T47D (cell line): ENCODE measurements at regions not wholly inside any gene's neighbourhood (a gene's known extent, or its start where the extent isn't known, plus 50 kb on each side); places are given as distances from the start of the nearest gene placed in this dataset.
"Not testable (repeated sequence)": the region's sequence is repeated elsewhere in the genome, so short reads cannot be mapped to it uniquely, and the experiment has no call there.

Experiments used
- DNase-seq, 2 experiments: peaks; one replicate each; pipeline versions ENCODE4 v3.0.0 to v3.0.0-alpha.2; 2011 to 2012; ENCODE audit warnings: low read depth in 1 of 2, low spot score in 1 of 2
- JUND ChIP-seq: IDR thresholded peaks from 2 replicates; pipeline ENCODE4 v1.6.1; 2012; ENCODE audit warnings: low read depth
- in situ Hi-C: cut with HindIII; loops from 2 replicates; pipeline ENCODE4 v1.10.0; 2016; ENCODE audit warnings: low sequenced_read_pairs, low pct_unique_long_range_greater_than_20kb

DNA sequence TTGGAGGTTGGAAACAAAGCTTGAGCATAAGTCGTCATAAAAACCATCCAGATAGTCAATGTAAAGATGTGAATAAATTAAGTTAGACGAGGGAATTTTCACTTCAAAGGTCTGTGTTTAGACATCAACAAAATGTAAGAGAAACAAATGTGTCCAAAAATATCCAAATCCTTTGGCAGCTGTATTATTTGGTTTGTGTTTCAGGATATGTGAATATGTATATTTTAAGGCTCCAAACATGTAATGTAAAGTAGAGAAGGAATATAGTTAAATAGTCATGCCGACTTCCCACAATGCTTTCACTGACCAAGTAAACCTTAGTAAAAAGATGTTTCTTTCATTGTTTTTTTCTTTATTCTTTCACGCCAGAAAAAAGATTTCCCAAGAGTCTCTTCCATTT is 604.9 kb upstream of the NRP1 start:
- no peak for DNase-seq
- no peak for TF ChIP-seq JUND
- in situ Hi-C loops = no loop called here

DNA sequence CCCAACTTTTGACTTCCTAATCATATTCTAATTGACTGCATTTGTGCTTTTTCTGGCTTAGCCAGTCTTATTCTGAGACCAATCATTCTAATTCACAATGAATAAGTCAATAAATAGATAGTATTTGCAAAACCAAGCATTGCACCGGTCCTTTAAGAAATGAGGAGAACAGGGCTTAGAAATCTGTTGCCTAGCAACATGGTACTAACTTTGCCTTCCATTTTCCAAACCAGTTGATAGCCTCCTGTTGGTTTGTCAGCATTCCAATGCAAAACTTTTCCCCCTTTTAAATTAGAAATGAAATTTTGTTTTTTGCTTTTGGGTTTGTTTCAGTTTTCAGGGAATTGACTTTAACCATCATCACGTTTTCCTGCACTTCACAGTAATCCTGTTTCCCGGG is 603.5 kb upstream of the NRP1 start:
- in situ Hi-C loops = no loop called here
- no peak for TF ChIP-seq JUND
- no peak for DNase-seq

DNA sequence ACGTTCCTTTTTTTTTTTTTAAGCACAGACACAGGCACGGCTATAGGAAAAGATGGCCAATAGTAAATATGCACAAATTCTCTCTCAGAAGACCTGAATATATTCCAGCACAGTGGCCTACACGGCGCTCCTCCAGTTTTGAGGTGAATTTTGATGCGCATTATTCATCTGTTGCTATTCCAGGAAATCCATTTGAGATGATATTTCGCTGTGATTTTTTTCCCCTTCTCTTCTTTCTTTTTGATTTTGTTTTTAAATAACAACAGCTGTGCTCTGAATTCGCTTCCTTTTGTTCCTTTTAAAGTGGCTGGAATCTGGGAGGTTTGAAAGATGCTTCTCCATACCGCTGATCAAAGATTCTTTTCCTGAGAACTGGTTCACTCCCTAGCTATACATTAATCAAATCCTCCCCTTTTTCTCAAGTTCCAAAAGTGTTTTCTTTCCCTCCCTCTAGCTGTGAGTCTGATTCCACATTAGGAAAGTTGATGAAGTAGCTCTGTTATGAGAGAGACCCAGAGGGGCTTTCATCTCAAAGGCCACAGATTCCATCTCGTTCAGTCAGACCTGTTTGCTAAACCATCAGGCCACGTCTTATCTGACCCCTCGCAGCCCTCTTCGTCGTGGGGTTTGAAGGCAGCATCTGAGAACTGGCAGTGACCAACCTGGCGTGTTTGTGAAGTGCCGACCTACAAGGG is 602.7 kb upstream of the NRP1 start:
- no peak for TF ChIP-seq JUND
- in situ Hi-C loops = no loop called here
- DNase-seq = no peak

DNA sequence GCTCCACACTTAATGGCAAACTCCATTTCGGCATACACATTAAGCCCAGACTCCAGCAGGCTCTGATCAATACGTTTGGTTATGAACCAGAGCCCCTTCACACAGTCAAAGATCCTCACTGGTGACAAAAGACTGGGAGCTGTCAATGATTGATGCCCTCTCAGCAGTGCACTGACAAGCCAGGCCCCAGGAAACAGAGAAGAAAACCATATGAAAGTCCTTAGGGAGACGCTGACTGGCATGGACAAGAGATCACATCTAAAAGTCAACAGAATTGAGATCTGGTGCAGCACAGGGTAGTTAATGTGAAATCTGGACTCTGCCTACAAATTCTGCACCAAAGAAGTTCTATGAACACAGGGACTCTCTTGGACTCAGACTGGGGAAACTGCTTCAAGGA is 600.9 kb upstream of the NRP1 start:
- in situ Hi-C loops = no loop called here
- no peak for TF ChIP-seq JUND
- DNase-seq = no peak

DNA sequence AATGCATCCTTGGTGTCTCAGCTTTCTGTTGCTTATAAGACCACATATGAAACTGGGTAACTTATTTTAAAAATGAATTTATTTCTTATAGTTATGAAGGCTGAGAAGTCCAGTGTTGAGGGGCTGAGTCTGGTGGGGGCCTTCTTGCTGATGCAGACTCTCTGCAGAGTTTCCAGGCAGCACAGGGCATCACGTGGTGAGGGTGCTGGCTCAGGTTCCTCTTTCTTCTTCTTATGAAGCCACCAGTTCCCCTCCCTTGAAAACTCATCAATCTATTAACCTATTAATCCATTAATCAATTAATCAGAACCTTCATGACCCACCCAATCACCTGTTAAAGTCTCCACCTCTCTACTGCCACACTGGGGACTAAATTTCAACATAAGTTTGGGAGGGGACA is 595.6 kb upstream of the NRP1 start:
- DNase-seq = no peak
- TF ChIP-seq JUND = no peak

DNA sequence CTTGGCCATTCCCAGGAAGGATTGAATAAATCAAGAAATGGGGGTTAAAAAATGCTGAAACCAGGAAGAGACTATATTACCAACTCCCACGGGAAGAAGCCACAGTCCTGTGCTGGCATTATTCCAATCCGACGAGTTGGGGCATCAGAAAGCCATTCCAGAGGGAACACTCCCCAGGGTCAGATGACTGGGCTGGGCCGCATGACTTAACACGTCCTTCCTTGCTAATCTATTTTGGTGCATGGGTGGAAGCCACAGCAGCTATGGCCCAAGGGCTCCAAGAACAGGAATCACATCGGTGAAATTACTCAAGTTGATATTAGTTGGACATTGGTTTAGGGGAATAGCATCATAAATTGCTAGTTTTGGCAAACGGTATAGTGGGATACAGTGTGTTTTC is 592.9 kb upstream of the NRP1 start:
- TF ChIP-seq JUND = no peak
- no peak for DNase-seq
- in situ Hi-C loops = no loop called here

More for the DNA sequence above, 595.6 kb upstream of the NRP1 start:
- in situ Hi-C loops = no loop called here

DNA sequence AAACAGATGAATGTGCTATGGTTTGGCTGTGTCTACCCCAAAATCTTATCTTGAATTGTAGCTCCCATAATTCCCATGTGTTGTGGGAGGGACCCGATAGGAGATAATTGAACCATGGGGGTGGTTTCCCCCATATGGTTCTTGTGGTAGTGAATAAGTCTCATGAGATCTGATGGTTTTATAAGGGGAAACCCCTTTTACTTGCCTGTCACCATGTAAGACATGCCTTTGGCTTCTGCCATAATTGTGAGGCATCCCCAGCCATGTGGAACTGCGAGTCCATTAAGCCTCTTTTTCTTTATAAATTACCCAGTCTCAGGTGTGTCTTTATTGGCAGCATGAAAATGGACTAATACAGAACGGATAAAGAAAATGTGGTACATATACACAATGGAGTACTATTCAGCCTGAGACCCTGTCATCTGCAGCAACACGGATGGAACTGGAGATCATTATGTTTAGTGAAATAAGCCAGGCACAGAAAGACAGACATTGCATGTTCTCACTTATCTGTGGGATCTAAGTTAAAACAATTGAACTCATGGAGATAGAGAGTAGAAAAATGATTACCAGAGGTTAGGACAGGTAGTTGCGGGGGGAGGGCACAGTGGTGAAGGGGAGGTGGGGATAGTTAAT is 587.6 kb upstream of the NRP1 start:
- in situ Hi-C loops = no loop called here
- DNase-seq = no peak
- no peak for TF ChIP-seq JUND

DNA sequence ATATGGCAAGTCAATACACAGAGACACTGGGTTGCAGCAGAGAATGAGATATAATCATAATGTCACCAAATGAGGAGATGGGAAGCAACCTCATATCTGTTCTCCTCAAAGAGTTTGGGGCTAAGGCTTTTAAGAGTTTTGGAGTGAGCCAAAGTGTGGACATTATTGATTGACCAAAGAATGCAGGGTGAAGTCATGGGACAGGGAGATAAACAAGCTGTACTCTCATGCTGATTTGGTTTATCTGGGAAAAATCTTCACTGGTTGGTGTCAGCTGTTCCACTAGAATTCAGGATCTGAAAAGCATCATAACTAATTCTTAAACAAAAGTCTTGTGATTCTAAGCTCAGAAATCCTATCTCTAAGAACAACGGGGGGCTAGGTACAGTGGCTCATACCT is 585.9 kb upstream of the NRP1 start:
- TF ChIP-seq JUND = no peak
- DNase-seq = no peak
- in situ Hi-C loops = no loop called here

DNA sequence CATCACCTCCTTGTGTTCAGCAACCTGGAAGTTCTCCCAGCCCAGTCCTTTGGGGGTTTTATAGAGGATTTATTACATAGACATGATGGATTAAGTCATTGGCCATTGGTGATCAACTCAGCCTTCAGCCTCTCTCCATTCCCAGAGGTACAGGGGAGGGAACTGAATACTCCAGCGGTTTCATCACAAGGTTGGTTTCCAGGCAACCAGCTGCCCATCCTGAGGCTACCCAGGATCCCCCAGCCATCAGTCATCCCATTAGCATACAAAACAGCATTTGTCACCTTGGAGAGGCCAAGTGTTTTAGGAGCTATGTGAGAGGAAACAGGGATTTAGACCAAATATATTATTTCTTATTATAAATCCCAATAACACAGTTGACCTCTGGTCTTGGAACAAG is 584.8 kb upstream of the NRP1 start:
- in situ Hi-C loops = no loop called here
- TF ChIP-seq JUND = no peak
- no peak for DNase-seq

DNA sequence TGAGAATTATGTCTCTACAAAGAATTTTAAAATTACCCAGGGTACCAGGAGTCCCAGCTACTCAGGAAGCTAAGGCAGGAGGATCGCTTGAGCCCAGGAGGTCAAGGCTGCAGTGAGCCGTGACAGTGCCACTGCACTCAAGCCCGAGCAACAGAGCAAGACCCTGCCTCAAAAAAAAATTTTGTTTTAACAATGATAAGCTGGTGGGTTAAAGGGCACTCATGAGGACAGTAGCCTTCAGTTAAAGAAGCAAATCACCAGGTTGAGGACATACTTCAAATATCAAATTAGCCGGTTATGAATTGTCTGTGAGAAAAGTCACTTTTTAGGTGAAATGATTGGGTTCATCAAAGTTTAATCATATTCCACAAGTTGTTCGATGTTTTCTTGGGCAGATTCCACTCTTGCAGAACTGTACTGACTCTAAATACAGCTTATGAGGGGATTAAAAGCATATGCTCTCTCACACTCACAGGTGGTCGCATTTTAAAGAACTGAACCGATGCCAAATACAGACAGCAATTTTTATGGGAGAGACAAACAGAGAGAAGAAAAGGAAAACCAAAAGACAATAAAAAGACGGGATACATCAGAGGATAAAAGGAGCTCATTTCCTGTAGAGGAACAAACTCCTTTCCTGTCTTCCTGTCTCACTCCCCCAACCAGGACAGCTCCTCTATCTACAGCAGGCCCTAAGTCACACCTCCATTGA is 582.8 kb upstream of the NRP1 start:
- in situ Hi-C loops = no loop called here
- DNase-seq = no peak
- no peak for TF ChIP-seq JUND

DNA sequence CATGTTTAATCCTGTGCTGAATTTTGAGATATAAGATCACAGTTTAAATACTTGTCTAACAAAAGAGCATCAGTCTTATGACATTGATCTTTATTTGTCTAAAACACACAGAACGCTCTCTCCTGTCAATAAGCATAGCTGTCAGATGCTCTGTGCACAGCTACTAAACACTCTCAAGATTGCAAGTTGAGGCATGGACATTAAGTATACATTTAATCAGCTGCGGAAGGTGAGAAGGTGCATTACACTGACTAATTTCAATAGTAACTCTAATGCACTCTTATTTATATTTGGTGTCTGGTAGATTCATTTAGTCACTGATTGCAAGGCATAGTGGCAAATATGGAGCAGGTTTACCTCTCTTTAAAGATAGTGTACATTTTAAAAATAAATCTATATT is 580.3 kb upstream of the NRP1 start:
- in situ Hi-C loops = no loop called here
- no peak for DNase-seq
- no peak for TF ChIP-seq JUND

DNA sequence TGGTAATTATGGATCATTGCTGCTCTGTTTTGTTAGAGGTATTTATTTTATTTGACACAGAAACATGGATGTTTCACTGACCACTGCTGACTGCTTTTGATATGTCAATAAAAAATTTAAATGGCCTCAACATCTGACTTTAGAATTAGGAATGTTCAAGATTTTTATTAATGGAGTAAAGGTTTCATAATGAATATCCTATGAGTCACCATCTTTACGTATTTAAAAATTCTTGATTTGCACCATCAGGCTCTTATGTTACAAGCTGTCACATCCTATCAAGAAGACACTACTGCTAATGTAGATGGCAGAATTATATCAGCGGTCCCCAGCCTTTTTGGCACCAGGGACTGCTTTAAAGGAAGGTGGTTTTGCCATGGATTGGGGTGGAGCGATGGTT is 578.7 kb upstream of the NRP1 start:
- no peak for TF ChIP-seq JUND
- DNase-seq = no peak
- in situ Hi-C loops = no loop called here

DNA sequence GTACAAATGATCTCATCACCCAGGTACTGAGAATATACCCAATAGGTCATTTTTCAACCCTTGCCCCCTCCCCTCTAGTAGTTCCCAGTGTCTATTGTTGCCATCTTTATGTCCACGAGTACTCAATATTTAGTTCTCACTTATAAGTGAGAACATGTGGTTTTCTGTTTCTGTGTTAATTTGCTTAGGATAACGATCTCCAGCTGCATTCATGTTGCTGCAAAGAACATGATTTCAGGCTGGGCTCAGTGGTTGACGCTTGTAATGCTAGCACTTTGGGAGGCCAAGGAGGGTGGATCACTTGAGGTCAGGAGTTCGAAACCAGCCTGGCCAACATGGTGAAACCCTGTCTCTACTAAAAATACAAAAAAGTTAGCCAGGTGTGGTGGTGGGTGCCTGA is 575.0 kb upstream of the NRP1 start:
- DNase-seq, in situ Hi-C loops: not testable (repeated sequence)

DNA sequence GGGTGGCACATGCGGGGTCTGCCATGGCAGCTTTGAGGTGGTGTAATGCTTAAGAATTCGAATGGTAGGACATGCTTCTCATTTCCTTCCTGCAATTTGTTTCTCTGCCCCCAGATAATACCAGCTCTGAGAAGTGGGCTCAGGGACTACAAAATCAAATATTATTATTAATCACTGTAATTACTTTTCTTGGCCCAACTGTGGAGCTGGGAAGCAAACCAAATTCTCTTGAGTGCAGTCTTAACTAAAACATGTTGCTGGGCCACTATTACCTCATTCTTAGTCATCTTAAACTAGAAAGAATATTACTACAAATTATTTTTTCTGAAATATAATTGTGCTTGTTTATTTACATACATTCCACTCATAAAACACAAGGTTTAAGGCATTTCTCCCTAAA is 566.7 kb upstream of the NRP1 start:
- no peak for TF ChIP-seq JUND
- no peak for DNase-seq
- in situ Hi-C loops = no loop called here
